Endothelial cell of umbilical vein (primary cell): ENCODE measurements at regions not wholly inside any gene's neighbourhood (a gene's known extent, or its start where the extent isn't known, plus 50 kb on each side); places are given as distances from the start of the nearest gene placed in this dataset.

Source experiments
- EZH2 ChIP-seq: IDR thresholded peaks from 2 replicates; pipeline ENCODE4 v1.6.1; 2012; ENCODE audit warnings: borderline replicate concordance, low read depth, mild to moderate bottlenecking, moderate library complexity, low read length, inconsistent platforms; ENCODE audit not compliant: severe bottlenecking
- JUN ChIP-seq: IDR thresholded peaks from 2 replicates; pipeline ENCODE4 v1.6.1; 2011; ENCODE audit warnings: borderline replicate concordance, low read depth; ENCODE audit not compliant: insufficient read length, insufficient read depth
- POLR2A ChIP-seq: IDR thresholded peaks from 2 replicates; pipeline ENCODE4 v1.6.1; 2012; ENCODE audit warnings: low read depth, mild to moderate bottlenecking, control low read depth, low read length
- POLR2AphosphoS5 ChIP-seq: IDR thresholded peaks from 2 replicates; pipeline ENCODE4 v1.6.1; 2012; ENCODE audit warnings: low read depth, mild to moderate bottlenecking, control low read depth, low read length, moderate library complexity; ENCODE audit not compliant: insufficient read depth
- TF ChIP-seq, protein P1 (sequence below), 2 donors: IDR thresholded peaks; 1 replicate in 1 of 2; 2 replicates in 1 of 2; pipeline ENCODE4 v1.5.1; 2011; ENCODE audit warnings: low read length in 2 of 2, mild to moderate bottlenecking in 2 of 2, moderate library complexity in 2 of 2, control low read depth in 1 of 2, inconsistent platforms in 1 of 2, low read depth in 1 of 2; ENCODE audit not compliant: insufficient read depth in 1 of 2; ENCODE audit errors: extremely low read depth in 1 of 2
- TF ChIP-seq, protein P2 (sequence below): IDR thresholded peaks from 2 replicates; pipeline ENCODE4 v1.6.1; 2011; ENCODE audit not compliant: insufficient read depth, insufficient read length

DNA sequence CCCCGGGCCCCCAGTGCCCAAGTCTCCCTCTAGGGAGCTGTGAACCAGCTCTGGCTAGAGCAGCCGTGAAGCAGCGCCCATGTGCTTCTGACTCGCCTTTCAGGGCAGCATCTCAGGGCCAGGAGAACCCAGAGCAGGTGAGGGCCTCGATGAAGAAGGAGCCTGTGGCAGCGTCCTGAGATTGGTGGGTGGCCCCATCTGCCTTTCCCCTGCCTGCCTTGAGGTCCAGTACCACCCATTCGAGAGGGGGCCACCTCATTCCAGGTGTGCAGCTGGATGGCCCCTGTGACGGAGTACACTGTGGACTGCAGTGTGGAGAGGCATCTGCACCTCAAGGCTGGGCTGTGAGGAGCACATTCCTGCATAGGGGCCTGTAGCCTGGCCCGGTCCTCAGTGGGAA lies 167.3 kb upstream of the ZNF267 start:
- TF ChIP-seq POLR2A (no peak), POLR2AphosphoS5 (no peak), EZH2 (no peak), JUN (no peak)
- TF ChIP-seq, protein P1, sequence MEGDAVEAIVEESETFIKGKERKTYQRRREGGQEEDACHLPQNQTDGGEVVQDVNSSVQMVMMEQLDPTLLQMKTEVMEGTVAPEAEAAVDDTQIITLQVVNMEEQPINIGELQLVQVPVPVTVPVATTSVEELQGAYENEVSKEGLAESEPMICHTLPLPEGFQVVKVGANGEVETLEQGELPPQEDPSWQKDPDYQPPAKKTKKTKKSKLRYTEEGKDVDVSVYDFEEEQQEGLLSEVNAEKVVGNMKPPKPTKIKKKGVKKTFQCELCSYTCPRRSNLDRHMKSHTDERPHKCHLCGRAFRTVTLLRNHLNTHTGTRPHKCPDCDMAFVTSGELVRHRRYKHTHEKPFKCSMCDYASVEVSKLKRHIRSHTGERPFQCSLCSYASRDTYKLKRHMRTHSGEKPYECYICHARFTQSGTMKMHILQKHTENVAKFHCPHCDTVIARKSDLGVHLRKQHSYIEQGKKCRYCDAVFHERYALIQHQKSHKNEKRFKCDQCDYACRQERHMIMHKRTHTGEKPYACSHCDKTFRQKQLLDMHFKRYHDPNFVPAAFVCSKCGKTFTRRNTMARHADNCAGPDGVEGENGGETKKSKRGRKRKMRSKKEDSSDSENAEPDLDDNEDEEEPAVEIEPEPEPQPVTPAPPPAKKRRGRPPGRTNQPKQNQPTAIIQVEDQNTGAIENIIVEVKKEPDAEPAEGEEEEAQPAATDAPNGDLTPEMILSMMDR (IDR thresholded peaks at IDR 0.05; ENCODE audit: extremely low read depth in 1 of 2, insufficient read depth in 1 of 2, low read depth in 1 of 2, low read length in 2 of 2): no peak
- TF ChIP-seq, protein P2, sequence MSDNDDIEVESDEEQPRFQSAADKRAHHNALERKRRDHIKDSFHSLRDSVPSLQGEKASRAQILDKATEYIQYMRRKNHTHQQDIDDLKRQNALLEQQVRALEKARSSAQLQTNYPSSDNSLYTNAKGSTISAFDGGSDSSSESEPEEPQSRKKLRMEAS: no peak
